ENCODE measurements at regions not wholly inside any gene's neighbourhood (a gene's known extent, or its start where the extent isn't known, plus 50 kb on each side); places are given as distances from the start of the nearest gene placed in this dataset.

DNA sequence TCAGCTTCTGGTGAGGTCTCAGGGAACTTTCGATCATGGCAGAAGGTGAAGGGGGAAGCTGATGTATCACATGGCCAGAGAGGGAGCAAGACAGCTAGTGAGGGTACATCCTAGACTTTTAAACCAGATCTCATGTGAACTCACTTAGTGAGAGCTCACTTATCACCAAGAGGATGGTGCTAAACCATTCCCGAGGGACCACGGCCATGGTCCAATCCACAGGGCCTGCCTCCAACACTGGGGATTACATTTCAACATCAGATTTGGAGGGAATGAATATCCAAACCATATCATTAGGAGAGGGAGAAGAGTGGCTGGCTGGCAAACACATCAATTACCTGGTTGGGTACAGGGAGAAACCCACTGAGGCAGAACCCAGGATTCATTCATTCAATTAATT is 75.7 kb upstream of the HAAO start:
- no peaks in the 10 kb centered on the region for H3K9me3 ChIP-seq
- no peaks in the 10 kb centered on the region for H3K36me3 ChIP-seq
- DNase-seq (no peak), ATAC-seq (no peak)
- in situ Hi-C loops (cut with MboI; ENCODE audit: low sequenced_read_pairs in 4 of 4) (no loop called here), intact Hi-C loops (cut with DNase I; ENCODE audit: low total_unique reads) (no loop called here)
- peaks cover 18 to 33% of the 10 kb centered on the region in 2 donors for H3K4me1 ChIP-seq
- no peak for TF ChIP-seq POLR2A (IDR thresholded peaks at IDR 0.05)
- TF ChIP-seq, protein P1, sequence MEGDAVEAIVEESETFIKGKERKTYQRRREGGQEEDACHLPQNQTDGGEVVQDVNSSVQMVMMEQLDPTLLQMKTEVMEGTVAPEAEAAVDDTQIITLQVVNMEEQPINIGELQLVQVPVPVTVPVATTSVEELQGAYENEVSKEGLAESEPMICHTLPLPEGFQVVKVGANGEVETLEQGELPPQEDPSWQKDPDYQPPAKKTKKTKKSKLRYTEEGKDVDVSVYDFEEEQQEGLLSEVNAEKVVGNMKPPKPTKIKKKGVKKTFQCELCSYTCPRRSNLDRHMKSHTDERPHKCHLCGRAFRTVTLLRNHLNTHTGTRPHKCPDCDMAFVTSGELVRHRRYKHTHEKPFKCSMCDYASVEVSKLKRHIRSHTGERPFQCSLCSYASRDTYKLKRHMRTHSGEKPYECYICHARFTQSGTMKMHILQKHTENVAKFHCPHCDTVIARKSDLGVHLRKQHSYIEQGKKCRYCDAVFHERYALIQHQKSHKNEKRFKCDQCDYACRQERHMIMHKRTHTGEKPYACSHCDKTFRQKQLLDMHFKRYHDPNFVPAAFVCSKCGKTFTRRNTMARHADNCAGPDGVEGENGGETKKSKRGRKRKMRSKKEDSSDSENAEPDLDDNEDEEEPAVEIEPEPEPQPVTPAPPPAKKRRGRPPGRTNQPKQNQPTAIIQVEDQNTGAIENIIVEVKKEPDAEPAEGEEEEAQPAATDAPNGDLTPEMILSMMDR (IDR thresholded peaks at IDR 0.05 in 4 of 5, conservative IDR thresholded peaks at IDR 0.05 in 1 of 5) = no peak
- H3K27ac ChIP-seq = peak overlapping the region in 3 of 4 donors; percentile 59 to 78 (median 73)
- H3K4me3 ChIP-seq = no peak overlapping the region
- H3K27me3 ChIP-seq = no peaks in the 10 kb centered on the region

DNA sequence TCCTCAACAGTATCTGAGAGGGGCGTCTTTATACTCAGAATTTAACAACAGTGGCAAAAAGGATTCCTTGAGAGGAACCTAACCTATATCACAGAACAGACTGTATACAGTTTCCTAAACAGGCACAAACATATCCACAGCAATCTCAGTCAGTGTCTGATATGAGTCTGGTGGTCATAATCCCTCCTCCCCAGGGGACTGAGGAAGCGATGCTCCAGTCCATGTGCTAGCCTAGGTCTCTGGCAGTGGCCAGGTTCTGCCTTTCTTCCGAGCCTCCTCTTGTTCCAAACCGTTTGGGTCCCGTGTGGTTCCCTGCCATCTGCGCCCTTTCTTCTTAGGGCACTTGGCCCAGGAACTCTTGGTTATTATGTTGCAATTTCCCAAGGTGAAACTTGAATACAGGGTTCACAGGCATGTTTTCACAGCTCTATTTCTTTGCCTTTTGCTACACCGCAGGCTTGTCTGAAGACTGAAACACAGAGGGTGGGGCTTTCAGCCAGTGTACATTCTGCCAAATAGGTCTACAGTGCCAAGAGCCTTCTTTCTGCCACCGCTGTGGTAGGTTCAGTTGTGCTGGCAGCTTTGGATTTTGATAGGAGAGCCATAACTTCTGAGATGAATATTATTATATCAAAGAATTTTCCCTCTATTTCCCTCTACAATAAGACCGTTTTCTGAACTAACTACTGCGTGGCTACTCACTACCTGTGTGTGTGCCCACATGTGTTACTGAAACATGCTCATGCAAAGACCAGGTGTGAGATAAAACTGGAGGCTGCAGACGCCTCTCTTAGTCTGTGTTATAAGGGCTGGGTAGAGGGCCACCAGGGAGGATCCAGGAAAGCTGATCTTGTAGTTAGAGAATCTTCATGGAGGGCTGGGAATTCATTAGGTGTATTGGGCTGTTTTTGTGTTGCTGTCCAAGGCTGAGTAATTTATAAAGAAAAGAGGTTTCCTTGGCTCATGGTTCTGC is 75.0 kb upstream of the HAAO start:
- in situ Hi-C loops (cut with MboI; ENCODE audit: low sequenced_read_pairs in 4 of 4) = no loop called here
- DNase-seq (no peak), ATAC-seq (peak; percentile 47 to 73)
- intact Hi-C loops (cut with DNase I; ENCODE audit: low total_unique reads) = no loop called here
- H3K27ac ChIP-seq = peak overlapping the region; percentile 59 to 78 (median 72)
- H3K27me3 ChIP-seq = no peaks in the 10 kb centered on the region
- no peak for TF ChIP-seq POLR2A (IDR thresholded peaks at IDR 0.05)
- TF ChIP-seq, protein P1 (IDR thresholded peaks at IDR 0.05 in 4 of 5, conservative IDR thresholded peaks at IDR 0.05 in 1 of 5) = no peak
- H3K4me3 ChIP-seq = no peak overlapping the region
- H3K4me1 ChIP-seq = peaks cover 18 to 30% of the 10 kb centered on the region in 2 donors
- H3K36me3 ChIP-seq = no peaks in the 10 kb centered on the region
- H3K9me3 ChIP-seq = no peaks in the 10 kb centered on the region

DNA sequence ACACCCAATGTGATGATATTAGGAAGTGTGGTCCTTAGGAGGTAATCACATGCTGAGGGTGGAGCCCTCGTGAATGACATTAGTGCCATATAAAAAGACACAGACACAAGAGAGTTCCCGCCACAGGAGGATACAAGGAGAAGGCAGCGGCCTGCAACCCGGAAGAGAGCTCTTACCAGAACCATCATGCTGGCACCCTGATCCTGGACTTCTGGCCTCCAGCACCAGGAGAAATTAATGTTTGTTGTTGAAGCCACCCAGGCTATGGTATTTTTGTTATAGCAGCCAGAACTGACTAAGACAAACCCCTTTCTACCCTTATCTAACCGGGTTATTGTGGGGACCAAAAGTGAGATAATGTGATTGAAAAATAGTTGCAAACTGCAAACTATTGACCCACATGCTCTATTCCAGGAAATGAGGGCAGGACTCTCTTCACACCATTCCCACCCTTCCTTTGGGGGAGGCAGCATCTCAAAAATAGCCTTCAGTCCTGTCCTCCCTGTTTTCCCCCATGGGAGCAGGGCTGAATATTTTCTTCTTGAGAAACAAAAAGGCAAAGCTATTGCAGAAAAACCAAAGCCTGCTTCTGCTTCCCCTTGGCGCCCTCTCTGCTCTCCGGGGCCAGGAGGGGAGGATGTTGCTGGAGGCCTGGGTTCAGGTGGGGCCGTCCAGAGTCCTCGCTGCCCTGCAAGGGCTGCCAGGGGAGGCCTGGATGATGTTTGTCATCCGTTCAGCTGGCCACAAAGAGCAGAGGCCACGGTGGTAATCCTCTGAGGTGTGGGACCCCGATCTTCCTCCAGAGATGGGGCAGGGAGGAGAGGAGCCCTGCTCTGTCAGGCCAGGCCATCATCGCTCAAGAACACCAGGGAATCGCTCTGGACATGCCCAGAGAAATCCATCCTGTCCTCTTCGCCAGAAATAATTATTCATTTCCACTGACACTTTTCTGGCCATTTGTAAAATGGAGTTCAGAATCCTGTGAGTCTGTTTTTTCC is 73.8 kb upstream of the HAAO start:
- DNase-seq = peak in 1 of 2 donors; percentile 67

DNA sequence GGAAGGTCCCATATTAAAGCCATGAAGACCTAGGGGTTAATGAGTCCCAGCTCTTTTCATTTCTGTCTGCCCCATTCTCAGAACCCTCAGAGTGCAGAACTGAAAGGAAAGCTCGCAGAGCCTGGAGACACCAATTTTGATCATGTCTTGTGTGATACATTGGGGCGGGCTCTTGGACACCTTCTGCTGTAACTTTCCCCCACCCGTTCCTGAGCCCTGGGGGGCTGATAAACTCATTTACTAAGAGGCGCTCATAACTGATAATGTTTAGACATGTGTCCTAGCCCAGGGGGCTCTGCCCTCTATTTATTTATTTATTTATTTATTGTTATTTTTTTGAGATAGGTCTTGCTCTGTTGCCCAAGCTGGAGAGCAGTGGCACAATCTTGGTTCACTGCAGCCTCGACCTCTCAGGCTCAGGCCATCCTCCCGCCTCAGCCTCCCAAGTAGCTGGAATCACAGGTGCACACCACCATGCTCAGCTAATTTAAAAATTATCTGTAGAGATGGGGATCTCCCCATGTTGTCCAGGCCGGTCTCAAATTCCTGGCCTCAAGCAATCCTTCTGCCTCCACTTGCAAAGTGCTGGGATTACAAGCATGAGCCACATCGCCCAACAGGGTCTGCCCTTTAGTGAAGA is 72.4 kb upstream of the HAAO start:
- ATAC-seq (no peak), DNase-seq (no peak)
- Histone ChIP-seq H3K4me1 (peaks cover 18 to 30% of the 10 kb centered on the region in 2 donors), H3K4me3 (no peak overlapping the region), H3K27me3 (no peaks in the 10 kb centered on the region), H3K36me3 (no peaks in the 10 kb centered on the region), H3K9me3 (no peaks in the 10 kb centered on the region), H3K27ac (peak overlapping the region in 1 of 4 donors; percentile 39)
- TF ChIP-seq, protein P1 (IDR thresholded peaks at IDR 0.05 in 4 of 5, conservative IDR thresholded peaks at IDR 0.05 in 1 of 5) = no peak
- no peak for TF ChIP-seq POLR2A (IDR thresholded peaks at IDR 0.05)
- intact Hi-C loops (cut with DNase I; ENCODE audit: low total_unique reads) = no loop called here
- in situ Hi-C loops (cut with MboI; ENCODE audit: low sequenced_read_pairs in 4 of 4) = no loop called here

More for the DNA sequence above, 73.8 kb upstream of the HAAO start:
- peak overlapping the region; percentile 59 to 78 (median 72) for H3K27ac ChIP-seq
- H3K4me1 ChIP-seq = peaks cover 18 to 30% of the 10 kb centered on the region in 2 donors
- ATAC-seq = peak; percentile 55 to 58
- H3K4me3 ChIP-seq = no peak overlapping the region
- no peaks in the 10 kb centered on the region for H3K27me3 ChIP-seq
- no peaks in the 10 kb centered on the region for H3K9me3 ChIP-seq
- TF ChIP-seq POLR2A (IDR thresholded peaks at IDR 0.05) = no peak
- TF ChIP-seq, protein P1 (IDR thresholded peaks at IDR 0.05 in 4 of 5, conservative IDR thresholded peaks at IDR 0.05 in 1 of 5) = no peak
- intact Hi-C loops (cut with DNase I; ENCODE audit: low total_unique reads) = no loop called here
- in situ Hi-C loops (cut with MboI; ENCODE audit: low sequenced_read_pairs in 4 of 4) = no loop called here
- H3K36me3 ChIP-seq = no peaks in the 10 kb centered on the region

All from gastrocnemius medialis (tissue), 4 donors.